ENCODE measurements at regions not wholly inside any gene's neighbourhood (a gene's known extent, or its start where the extent isn't known, plus 50 kb on each side); places are given as distances from the start of the nearest gene placed in this dataset.
"Not testable (repeated sequence)": the region's sequence is repeated elsewhere in the genome, so short reads cannot be mapped to it uniquely, and the experiment has no call there.

GRCh38 chr9:75628952-75629351 is 261.5 kb upstream of the PCSK5 start:
- DNase-seq = no peak

- no peak for DNase-seq
Measured at GRCh38 chr9:75633451-75634057, 256.9 kb upstream of the PCSK5 start.

DNA sequence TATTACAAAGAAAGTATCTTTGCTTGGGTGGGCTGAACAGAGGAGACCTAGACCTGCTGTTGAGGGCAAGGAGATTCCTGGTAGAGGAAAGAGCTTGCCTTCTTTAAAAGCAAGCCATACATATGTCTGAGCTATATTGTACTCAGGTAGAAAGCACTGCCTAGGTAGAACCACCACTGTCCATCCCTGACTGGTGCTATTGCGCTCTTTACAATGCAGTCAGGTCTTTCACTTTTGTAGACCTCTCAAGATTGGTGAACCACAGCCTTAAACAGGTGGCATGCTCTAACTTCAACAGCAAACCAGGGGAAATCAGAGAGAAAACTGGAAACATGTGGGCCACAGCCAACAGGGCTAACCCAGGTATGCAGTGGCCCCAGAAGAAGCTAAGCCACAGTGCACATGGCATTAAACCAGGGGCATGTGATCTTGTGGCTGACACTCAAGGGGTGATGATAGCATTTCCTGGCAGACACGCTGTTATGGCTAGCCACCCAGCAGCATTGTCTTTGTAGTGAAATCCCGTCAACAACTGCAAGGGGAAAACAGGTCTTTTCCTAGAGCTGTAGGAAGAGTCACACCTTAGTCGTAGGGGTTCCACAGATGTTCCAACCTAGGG is 253.9 kb upstream of the PCSK5 start:
- DNase-seq = no peak

DNA sequence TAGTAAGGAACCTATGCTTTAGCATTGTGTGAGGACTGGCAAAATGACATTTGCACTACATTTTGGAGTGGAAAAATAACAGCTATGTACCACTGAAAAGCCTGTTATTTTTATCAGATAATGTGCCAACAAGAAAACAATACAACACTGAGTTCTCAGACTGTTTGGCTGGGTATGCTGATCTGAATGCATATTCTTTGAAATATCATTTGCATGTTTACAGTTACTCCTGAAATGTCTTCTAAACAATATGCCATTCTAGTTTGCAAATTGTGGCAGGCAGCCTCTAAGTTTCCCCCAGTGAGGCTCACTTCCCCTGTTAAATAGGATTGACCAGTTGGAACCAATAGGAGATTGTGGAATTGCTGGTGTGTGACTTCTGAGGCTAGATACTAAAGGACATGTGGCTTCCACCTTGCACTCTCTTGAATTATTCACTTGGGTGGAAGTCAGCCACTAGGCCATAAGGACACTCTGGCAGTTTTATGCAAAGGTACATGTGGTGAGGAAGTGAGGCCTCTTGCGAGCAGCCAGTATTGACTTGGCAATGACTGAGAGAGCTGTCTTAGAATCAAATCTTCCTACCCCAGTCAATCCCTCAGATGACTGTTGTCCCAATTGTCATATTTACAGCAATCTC is 250.4 kb upstream of the PCSK5 start:
- DNase-seq = no peak

GRCh38 chr9:75642522-75642921 is 248.0 kb upstream of the PCSK5 start:
- no peak for DNase-seq

GRCh38 chr9:75644649-75645048 is 245.8 kb upstream of the PCSK5 start:
- no peak for DNase-seq

DNA sequence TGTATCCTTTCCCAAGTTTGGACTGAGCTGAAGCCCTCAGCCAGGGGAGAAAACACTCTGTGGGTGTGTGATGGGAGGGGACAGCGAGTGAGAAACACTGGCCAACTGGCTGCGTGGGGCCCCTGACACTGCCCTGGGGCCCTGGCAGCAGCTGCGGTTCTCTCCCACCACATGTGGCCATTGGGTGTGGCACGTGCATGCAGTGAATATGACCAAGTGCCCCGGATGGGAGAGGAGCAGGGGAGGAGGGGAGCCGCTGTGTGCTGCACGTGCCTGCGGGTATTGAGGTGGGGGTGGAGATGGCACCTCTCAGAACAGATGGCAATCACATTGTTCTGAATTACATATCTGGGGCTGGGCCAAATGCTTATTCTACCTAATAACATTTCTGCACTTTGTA is 242.4 kb upstream of the PCSK5 start:
- DNase-seq = no peak

GRCh38 chr9:75649060-75649459 is 241.4 kb upstream of the PCSK5 start:
- no peak for DNase-seq

DNA sequence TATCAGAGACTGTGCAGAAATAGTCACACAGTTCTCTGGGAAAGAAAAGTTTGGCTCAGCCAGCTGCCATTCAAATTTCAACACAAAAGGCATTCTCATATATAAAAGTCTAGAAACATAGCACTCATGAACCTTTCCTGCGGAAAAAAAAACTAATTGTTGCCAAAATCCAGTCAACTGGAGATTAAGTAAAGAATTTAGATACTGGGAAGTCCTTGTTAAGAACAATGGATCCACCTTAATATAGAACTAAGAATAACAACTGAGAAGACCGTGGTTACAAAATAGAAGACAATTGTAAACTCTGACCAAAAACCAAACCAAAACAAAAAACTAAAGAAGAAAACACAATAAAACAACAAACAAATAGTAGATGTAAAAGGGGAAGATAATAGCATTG is 238.8 kb upstream of the PCSK5 start:
- no peak for DNase-seq

GRCh38 chr9:75653335-75653734 is 237.1 kb upstream of the PCSK5 start:
- no peak for DNase-seq

GRCh38 chr9:75653750-75654149 is 236.7 kb upstream of the PCSK5 start:
- no peak for DNase-seq

- DNase-seq = no peak
Measured at GRCh38 chr9:75657015-75657414, 233.5 kb upstream of the PCSK5 start.

GRCh38 chr9:75658301-75658905 is 232.1 kb upstream of the PCSK5 start:
- DNase-seq = no peak

DNA sequence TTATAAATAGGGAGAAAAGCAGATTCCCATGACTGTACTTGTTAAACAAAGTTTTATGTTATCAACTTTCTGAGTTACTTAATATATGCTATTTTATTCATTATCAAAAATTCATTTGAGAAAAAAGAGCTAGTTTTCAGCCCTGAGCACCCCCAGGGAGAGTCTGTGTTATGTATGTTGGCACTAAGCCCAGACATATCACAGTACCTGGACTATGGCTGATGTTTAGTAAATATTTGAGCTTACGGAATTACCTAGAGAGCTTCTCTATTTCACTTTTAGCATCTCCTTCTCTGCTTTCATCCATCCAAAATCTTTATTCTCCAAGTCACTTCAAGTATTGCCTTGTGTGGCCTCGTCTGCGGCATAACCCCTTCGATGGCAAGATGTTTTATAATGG is 225.9 kb upstream of the PCSK5 start:
- no peak for DNase-seq

GRCh38 chr9:75666856-75667554 is 223.5 kb upstream of the PCSK5 start:
- no peak for DNase-seq

DNA sequence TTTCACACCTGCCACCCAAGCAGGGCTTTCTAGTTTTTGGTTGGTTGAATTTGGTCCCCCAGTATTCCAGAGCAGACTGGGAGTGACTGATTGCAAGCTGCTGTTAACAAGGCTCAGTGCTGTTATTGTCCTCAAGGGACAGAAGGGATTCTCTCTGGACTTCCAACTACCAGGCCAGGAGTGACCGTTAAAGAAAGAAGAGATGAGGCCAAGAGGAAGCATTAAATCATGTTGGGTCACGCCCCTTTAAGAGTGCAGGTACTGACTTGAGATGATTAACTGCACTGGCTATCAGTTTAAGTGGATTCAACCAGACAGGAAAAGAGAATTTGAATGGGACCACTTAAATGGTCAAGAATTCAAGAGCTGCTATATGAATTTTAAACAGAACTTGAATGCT is 220.8 kb upstream of the PCSK5 start:
- no peak for DNase-seq

GRCh38 chr9:75671354-75671753 is 219.1 kb upstream of the PCSK5 start:
- DNase-seq = no peak

DNA sequence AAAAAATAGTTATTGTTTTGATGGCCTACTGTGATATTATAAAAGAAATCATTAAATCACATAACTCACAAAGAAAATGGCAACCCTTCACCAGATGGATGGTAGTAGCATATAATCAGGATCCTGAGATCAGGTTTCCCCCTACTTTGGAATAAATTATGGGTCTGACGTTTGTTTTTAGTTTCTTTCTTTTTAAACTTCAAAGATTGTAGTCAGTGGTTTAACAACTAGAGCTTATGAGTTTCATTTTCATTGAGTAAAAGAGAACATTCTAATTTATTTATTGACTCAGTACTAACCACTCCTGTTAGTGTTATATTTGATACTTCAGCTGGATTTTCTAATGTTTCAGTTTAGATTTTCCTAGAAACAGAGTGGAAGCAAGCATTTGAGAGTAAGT is 218.0 kb upstream of the PCSK5 start:
- DNase-seq = no peak

DNA sequence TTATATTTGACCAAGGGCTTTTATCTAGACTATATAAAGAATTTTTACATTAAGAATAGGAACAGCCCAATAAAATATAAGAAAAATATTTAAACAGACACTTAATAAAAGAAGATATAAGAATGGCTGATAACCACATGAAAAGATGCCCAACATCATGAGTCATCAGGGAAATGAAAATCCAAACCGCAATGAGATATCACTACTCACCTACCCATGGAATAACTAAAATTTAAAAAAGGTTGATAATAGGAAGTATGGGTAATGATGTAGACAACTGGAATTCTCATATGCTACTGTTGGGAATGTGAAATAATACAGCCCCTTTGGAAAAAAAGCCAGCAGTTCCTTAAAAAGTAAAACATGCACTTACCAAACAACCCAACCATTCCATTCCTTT is 206.9 kb upstream of the PCSK5 start:
- no peak for DNase-seq

DNA sequence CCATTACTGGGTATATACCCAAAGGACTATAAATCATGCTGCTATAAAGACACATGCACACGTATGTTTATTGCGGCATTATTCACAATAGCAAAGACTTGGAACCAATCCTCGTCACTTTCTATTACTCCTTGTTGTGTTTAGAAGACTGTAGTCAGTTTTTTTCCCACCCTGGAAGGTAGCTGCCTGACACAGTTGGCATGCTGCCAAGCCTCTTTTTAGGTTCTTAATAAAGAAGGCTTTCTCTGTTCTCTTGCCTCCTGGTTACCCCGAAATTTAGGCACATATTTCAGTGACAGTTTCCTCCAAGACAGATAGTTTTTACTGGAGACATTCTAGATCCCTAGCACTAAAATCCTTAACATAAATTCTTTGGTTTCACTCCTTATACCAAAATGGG is 205.4 kb upstream of the PCSK5 start:
- no peak for DNase-seq

DNA sequence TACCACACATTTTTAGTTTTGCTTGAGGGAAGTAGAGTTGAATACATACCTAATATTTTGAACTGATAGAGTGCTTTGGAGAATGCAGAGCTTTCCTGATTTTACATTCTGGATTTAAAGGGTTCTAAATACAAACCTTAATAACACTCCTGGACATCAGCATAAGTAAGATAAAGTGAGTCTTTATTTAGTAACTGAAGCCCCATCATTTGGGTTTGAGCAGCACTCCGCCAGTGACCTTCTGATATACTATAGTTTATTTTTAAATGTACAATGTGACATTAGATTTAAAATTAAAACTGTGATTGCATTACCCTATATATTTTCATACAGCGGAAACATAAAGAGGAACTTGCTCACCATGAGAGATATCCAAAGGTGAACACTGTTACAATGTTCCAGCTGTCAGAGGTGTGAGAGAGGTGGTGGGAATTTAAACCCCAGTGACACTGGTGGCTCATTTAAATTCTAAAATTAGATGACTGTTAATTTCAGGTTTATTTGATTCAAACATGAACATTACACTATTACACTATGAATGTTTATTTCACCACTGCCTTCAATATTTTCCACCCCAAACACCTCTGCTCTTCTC is 203.0 kb upstream of the PCSK5 start:
- no peak for DNase-seq

GRCh38 chr9:75690551-75690950 is 199.9 kb upstream of the PCSK5 start:
- not testable (repeated sequence) for DNase-seq

DNA sequence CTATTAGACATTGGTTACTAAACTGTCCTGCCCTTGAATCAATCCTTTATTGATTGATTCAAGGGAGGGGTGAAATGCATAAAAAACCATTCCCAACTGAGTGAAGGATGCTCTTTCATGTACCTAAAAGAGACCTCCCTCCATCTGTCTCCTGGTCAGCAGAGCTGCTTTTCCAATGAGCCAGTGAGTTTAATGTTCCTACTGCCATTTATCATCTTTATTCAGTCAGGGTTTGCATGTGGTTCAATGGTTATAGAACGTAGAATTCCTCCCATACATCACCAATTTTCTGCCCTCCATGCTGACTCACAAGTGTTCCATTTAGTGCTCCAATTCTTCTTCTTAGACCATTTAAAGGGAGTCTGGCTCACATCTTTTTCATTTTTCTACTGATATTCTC is 199.1 kb upstream of the PCSK5 start:
- DNase-seq = no peak
